Body of pancreas (tissue), 4 donors: ENCODE measurements at regions not wholly inside any gene's neighbourhood (a gene's known extent, or its start where the extent isn't known, plus 50 kb on each side); places are given as distances from the start of the nearest gene placed in this dataset.

Source experiments
- ATAC-seq: fragments of 150-250 bp; one replicate; pipeline ENCODE4 v1.9.1; 2016
- DNase-seq, 4 donors: peaks; one replicate each; pipeline ENCODE4 v3.0.0-alpha.2; 2019
- H3K27ac ChIP-seq, 4 donors: fragments of 200-600 bp; sonication (generic); 1 replicate in 3 of 4; 2 replicates in 1 of 4; pipeline versions ENCODE4 v1.5.1 to v1.6.1; 2016 to 2019; ENCODE audit warnings: mild to moderate bottlenecking in 1 of 4, mixed read lengths in 1 of 4, moderate library complexity in 1 of 4
- H3K27me3 ChIP-seq, 2 donors: fragments of 200-600 bp; sonication (generic); one replicate each; pipeline ENCODE4 v1.6.0; 2016; ENCODE audit warnings: mild to moderate bottlenecking in 1 of 2
- H3K36me3 ChIP-seq, 2 donors: fragments of 200-600 bp; sonication (generic); replicated peaks in 1 of 2; 2 replicates each; pipeline ENCODE4 v1.5.1; 2016; ENCODE audit warnings: low read depth in 2 of 2; ENCODE audit not compliant: insufficient read depth in 1 of 2
- H3K4me1 ChIP-seq: fragments of 200-600 bp; sonication (generic); one replicate; pipeline ENCODE4 v1.6.0; 2016
- H3K4me3 ChIP-seq, 2 donors: fragments of 200-600 bp; sonication (generic); 1 replicate in 1 of 2; 2 replicates in 1 of 2; pipeline ENCODE4 v1.5.1; 2016 to 2019
- H3K9me3 ChIP-seq, 3 donors: fragments of 200-600 bp; sonication (generic); 1 replicate in 2 of 3; 2 replicates in 1 of 3; pipeline ENCODE4 v1.5.1; 2016
- CTCF ChIP-seq, 7 experiments: fragments of 450-650 bp in 4 of 7; fragments of 200-600 bp in 3 of 7; sonication (generic) in 3 of 7; IDR thresholded peaks; one replicate each; pipeline ENCODE4 v1.5.1; 2016 to 2019; ENCODE audit warnings: antibody characterized with exemption in 7 of 7
- POLR2A ChIP-seq, 3 donors: fragments of 450-650 bp; IDR thresholded peaks; one replicate each; pipeline ENCODE4 v1.6.1; 2016; ENCODE audit warnings: antibody characterized with exemption in 3 of 3, mild to moderate bottlenecking in 2 of 3
- whole genome bisulfite sequencing, 2 donors: methylation state at CpG; one replicate each; pipeline ENCODE4 v1.1.5; 2017; 5-methylcytosine and 5-hydroxymethylcytosine counted together
- intact Hi-C: fragments of 100-400 bp; cut with DNase I; formaldehyde crosslinking; loops from one replicate; pipeline ENCODE4 v1.15.1; 2023

GRCh38 chr6:140059947-140060346, 685.5 kb upstream of the CITED2 start:
- no peaks in the 10 kb centered on the region for H3K9me3 ChIP-seq
- no peak overlapping the region for H3K4me3 ChIP-seq
- WGBS, 2 donors = 94 to 96% methylated on average over 1 of the region's 1 CpG
- intact Hi-C loops = no loop called here
- no peaks in the 10 kb centered on the region for H3K36me3 ChIP-seq
- TF ChIP-seq CTCF (IDR thresholded peaks at IDR 0.05) = no peak
- TF ChIP-seq POLR2A (IDR thresholded peaks at IDR 0.05) = no peak
- H3K4me1 ChIP-seq = no peaks in the 10 kb centered on the region
- no peak for ATAC-seq
- H3K27ac ChIP-seq = no peak overlapping the region
- H3K27me3 ChIP-seq = no peaks in the 10 kb centered on the region
- DNase-seq = no peak

- H3K4me3 ChIP-seq = no peak overlapping the region
- no peaks in the 10 kb centered on the region for H3K36me3 ChIP-seq
- H3K4me1 ChIP-seq = no peaks in the 10 kb centered on the region
- 77 to 84% methylated on average over 2 of the region's 2 CpGs for WGBS, 2 donors
- intact Hi-C loops = no loop called here
- no peak for DNase-seq
- no peak for ATAC-seq
- TF ChIP-seq CTCF (IDR thresholded peaks at IDR 0.05) = no peak
- no peak for TF ChIP-seq POLR2A (IDR thresholded peaks at IDR 0.05)
- no peak overlapping the region for H3K27ac ChIP-seq
- no peaks in the 10 kb centered on the region for H3K27me3 ChIP-seq
- no peaks in the 10 kb centered on the region for H3K9me3 ChIP-seq
These were observed 684.4 kb upstream of the CITED2 start for GRCh38 chr6:140058863-140059262.

- no peak for TF ChIP-seq POLR2A (IDR thresholded peaks at IDR 0.05)
- peak in 5 of 7 experiments; percentile 30 to 48 (median 42) for TF ChIP-seq CTCF (IDR thresholded peaks at IDR 0.05)
- H3K36me3 ChIP-seq = no peaks in the 10 kb centered on the region
- H3K4me1 ChIP-seq = no peaks in the 10 kb centered on the region
- H3K27ac ChIP-seq = no peak overlapping the region
- H3K9me3 ChIP-seq = no peaks in the 10 kb centered on the region
- no peak overlapping the region for H3K4me3 ChIP-seq
- peak in 1 of 4 donors; percentile 13 for DNase-seq
- no peak for ATAC-seq
- WGBS, 2 donors = 77 to 79% methylated on average over 6 of the region's 6 CpGs
- intact Hi-C loops = no loop called here
- no peaks in the 10 kb centered on the region for H3K27me3 ChIP-seq
These were observed 678.6 kb upstream of the CITED2 start for GRCh38 chr6:140052736-140053729.

- TF ChIP-seq POLR2A (IDR thresholded peaks at IDR 0.05) = no peak
- TF ChIP-seq CTCF (IDR thresholded peaks at IDR 0.05) = no peak
- no peak for DNase-seq
- H3K4me1 ChIP-seq = no peaks in the 10 kb centered on the region
- H3K27ac ChIP-seq = no peak overlapping the region
- H3K9me3 ChIP-seq = no peaks in the 10 kb centered on the region
- H3K27me3 ChIP-seq = no peaks in the 10 kb centered on the region
- WGBS, 2 donors = 85% methylated on average over 7 of the region's 7 CpGs
- no peaks in the 10 kb centered on the region for H3K36me3 ChIP-seq
- no peak overlapping the region for H3K4me3 ChIP-seq
- no peak for ATAC-seq
- intact Hi-C loops = no loop called here
These were observed 677.4 kb upstream of the CITED2 start for GRCh38 chr6:140051521-140052512.
